ENCODE measurements at regions not wholly inside any gene's neighbourhood (a gene's known extent, or its start where the extent isn't known, plus 50 kb on each side); places are given as distances from the start of the nearest gene placed in this dataset.
"Not testable (repeated sequence)": the region's sequence is repeated elsewhere in the genome, so short reads cannot be mapped to it uniquely, and the experiment has no call there.

GRCh38 chr4:19156786-19157185, 1094.9 kb upstream of the SLIT2 start:
- intact Hi-C loops (cut with DNase I) = no loop called here
- Histone ChIP-seq H3K27ac (no peak overlapping the region), H3K36me3 (no peaks in the 10 kb centered on the region), H3K4me1 (no peaks in the 10 kb centered on the region), H3K4me3 (no peak overlapping the region), H3K27me3 (no peaks in the 10 kb centered on the region), H3K9me3 (peaks cover 0 to 11% of the 10 kb centered on the region in 2 donors)
- no peak for DNase-seq (ENCODE audit: low spot score in 2 of 2)
- no peak for TF ChIP-seq CTCF (IDR thresholded peaks at IDR 0.05)

GRCh38 chr4:19155568-19155967, 1096.1 kb upstream of the SLIT2 start:
- Histone ChIP-seq H3K27me3 (no peaks in the 10 kb centered on the region), H3K36me3 (no peaks in the 10 kb centered on the region), H3K27ac (no peak overlapping the region), H3K4me1 (no peaks in the 10 kb centered on the region), H3K9me3 (peaks cover 0 to 11% of the 10 kb centered on the region in 2 donors), H3K4me3 (no peak overlapping the region)
- TF ChIP-seq CTCF (IDR thresholded peaks at IDR 0.05) = no peak
- intact Hi-C loops (cut with DNase I) = no loop called here
- DNase-seq (ENCODE audit: low spot score in 2 of 2) = no peak

GRCh38 chr4:19154267-19154666, 1097.4 kb upstream of the SLIT2 start:
- DNase-seq (ENCODE audit: low spot score in 2 of 2); H3K4me3 ChIP-seq; H3K36me3 ChIP-seq; H3K27ac ChIP-seq; H3K27me3 ChIP-seq; intact Hi-C loops (cut with DNase I); H3K4me1 ChIP-seq: not testable (repeated sequence)
- peaks cover 0 to 11% of the 10 kb centered on the region in 2 donors for H3K9me3 ChIP-seq

- Histone ChIP-seq H3K27ac (no peak overlapping the region), H3K4me3 (no peak overlapping the region), H3K9me3 (peaks cover 0 to 11% of the 10 kb centered on the region in 2 donors), H3K27me3 (no peaks in the 10 kb centered on the region), H3K4me1 (no peaks in the 10 kb centered on the region), H3K36me3 (no peaks in the 10 kb centered on the region)
- no peak for TF ChIP-seq CTCF (IDR thresholded peaks at IDR 0.05)
- no peak for DNase-seq (ENCODE audit: low spot score in 2 of 2)
- intact Hi-C loops (cut with DNase I) = no loop called here
These were observed 1099.4 kb upstream of the SLIT2 start for GRCh38 chr4:19152264-19152663.

GRCh38 chr4:19151684-19152083, 1100.0 kb upstream of the SLIT2 start:
- Histone ChIP-seq H3K4me1 (no peaks in the 10 kb centered on the region), H3K9me3 (peaks cover 0 to 10% of the 10 kb centered on the region in 2 donors), H3K4me3 (no peak overlapping the region), H3K27ac (no peak overlapping the region), H3K36me3 (no peaks in the 10 kb centered on the region), H3K27me3 (no peaks in the 10 kb centered on the region)
- DNase-seq (ENCODE audit: low spot score in 2 of 2) = no peak
- intact Hi-C loops (cut with DNase I) = no loop called here
- TF ChIP-seq CTCF (IDR thresholded peaks at IDR 0.05) = no peak

GRCh38 chr4:19146038-19146437, 1105.7 kb upstream of the SLIT2 start:
- Histone ChIP-seq H3K4me1 (no peaks in the 10 kb centered on the region), H3K36me3 (no peaks in the 10 kb centered on the region), H3K4me3 (no peak overlapping the region), H3K27me3 (no peaks in the 10 kb centered on the region), H3K27ac (no peak overlapping the region), H3K9me3 (no peaks in the 10 kb centered on the region)
- intact Hi-C loops (cut with DNase I) = no loop called here
- no peak for DNase-seq (ENCODE audit: low spot score in 2 of 2)
- TF ChIP-seq CTCF (IDR thresholded peaks at IDR 0.05) = no peak

All from ascending aorta (tissue), 2 donors.